ENCODE measurements at regions not wholly inside any gene's neighbourhood (a gene's known extent, or its start where the extent isn't known, plus 50 kb on each side); places are given as distances from the start of the nearest gene placed in this dataset.

- no peak for DNase-seq
Observed at GRCh38 chr20:56801971-56802755, 173.1 kb downstream of the TFAP2C start.

GRCh38 chr20:56802805-56803204 is 173.7 kb downstream of the TFAP2C start:
- no peak for DNase-seq

GRCh38 chr20:56805313-56805712 is 176.2 kb downstream of the TFAP2C start:
- DNase-seq: no peak

- no peak for DNase-seq
Observed at GRCh38 chr20:56805966-56806365, 176.9 kb downstream of the TFAP2C start.

GRCh38 chr20:56806952-56807517 is 177.9 kb downstream of the TFAP2C start:
- DNase-seq: no peak

GRCh38 chr20:56808117-56808725 is 179.1 kb downstream of the TFAP2C start:
- no peak for DNase-seq

- no peak for DNase-seq
Observed at GRCh38 chr20:56808732-56809131, 179.6 kb downstream of the TFAP2C start.

GRCh38 chr20:56809668-56810067 is 180.6 kb downstream of the TFAP2C start:
- no peak for DNase-seq

GRCh38 chr20:56810141-56810540 is 181.0 kb downstream of the TFAP2C start:
- no peak for DNase-seq

GRCh38 chr20:56815796-56816195 is 186.7 kb downstream of the TFAP2C start:
- DNase-seq: no peak

- no peak for DNase-seq
Observed at GRCh38 chr20:56816349-56816748, 187.2 kb downstream of the TFAP2C start.

- no peak for DNase-seq
Observed at GRCh38 chr20:56817780-56818675, 188.9 kb downstream of the TFAP2C start.

- DNase-seq: no peak
Observed at GRCh38 chr20:56820984-56821383, 191.9 kb downstream of the TFAP2C start.

GRCh38 chr20:56826306-56826704 is 197.2 kb downstream of the TFAP2C start:
- no peak for DNase-seq

GRCh38 chr20:56826705-56827665 is 197.9 kb downstream of the TFAP2C start:
- DNase-seq: no peak

GRCh38 chr20:56827763-56828162 is 198.7 kb downstream of the TFAP2C start:
- DNase-seq: no peak

GRCh38 chr20:56828402-56828801 is 199.3 kb downstream of the TFAP2C start:
- no peak for DNase-seq

- DNase-seq: no peak
Observed at GRCh38 chr20:56829788-56830385, 200.8 kb downstream of the TFAP2C start.

GRCh38 chr20:56831795-56832194 is 202.7 kb downstream of the TFAP2C start:
- no peak for DNase-seq

GRCh38 chr20:56833427-56833826 is 204.3 kb downstream of the TFAP2C start:
- DNase-seq: no peak

Data from right kidney (tissue), 1 donor.